Right atrium auricular region (tissue), 2 donors: ENCODE measurements at regions not wholly inside any gene's neighbourhood (a gene's known extent, or its start where the extent isn't known, plus 50 kb on each side); places are given as distances from the start of the nearest gene placed in this dataset.

Experiments
- DNase-seq: peaks from one replicate; pipeline ENCODE4 v3.0.0-alpha.2; 2019; ENCODE audit warnings: low spot score
- H3K27ac ChIP-seq, 2 donors: fragments of 200-600 bp; sonication (generic); 1 replicate in 1 of 2; 2 replicates in 1 of 2; pipeline ENCODE4 v1.5.1; 2016 to 2019
- H3K27me3 ChIP-seq, 2 donors: fragments of 200-600 bp; sonication (generic); one replicate each; pipeline versions ENCODE4 v1.5.1 to v1.6.0; 2017 to 2019
- H3K36me3 ChIP-seq: fragments of 200-600 bp; sonication (generic); one replicate; pipeline ENCODE4 v1.5.1; 2016
- H3K4me1 ChIP-seq, 2 donors: fragments of 200-600 bp; sonication (generic); one replicate each; pipeline versions ENCODE4 v1.5.1 to v1.6.0; 2017 to 2019
- H3K4me3 ChIP-seq, 2 donors: fragments of 200-600 bp; sonication (generic); 1 replicate in 1 of 2; 2 replicates in 1 of 2; pipeline ENCODE4 v1.5.1; 2017 to 2019; ENCODE audit warnings: mild to moderate bottlenecking in 1 of 2, moderate library complexity in 1 of 2
- H3K9me3 ChIP-seq, 2 donors: fragments of 200-600 bp; sonication (generic); one replicate each; pipeline ENCODE4 v1.5.1; 2019
- TF ChIP-seq, protein P1 (sequence below), 2 donors: fragments of 200-600 bp; sonication (generic); IDR thresholded peaks; one replicate each; pipeline ENCODE4 v1.5.1; 2019; ENCODE audit warnings: antibody characterized with exemption in 2 of 2

- H3K27me3 ChIP-seq, result no peaks in the 10 kb centered on the region
- no peak for DNase-seq
- H3K4me1 ChIP-seq, result no peaks in the 10 kb centered on the region
- TF ChIP-seq, protein P1, sequence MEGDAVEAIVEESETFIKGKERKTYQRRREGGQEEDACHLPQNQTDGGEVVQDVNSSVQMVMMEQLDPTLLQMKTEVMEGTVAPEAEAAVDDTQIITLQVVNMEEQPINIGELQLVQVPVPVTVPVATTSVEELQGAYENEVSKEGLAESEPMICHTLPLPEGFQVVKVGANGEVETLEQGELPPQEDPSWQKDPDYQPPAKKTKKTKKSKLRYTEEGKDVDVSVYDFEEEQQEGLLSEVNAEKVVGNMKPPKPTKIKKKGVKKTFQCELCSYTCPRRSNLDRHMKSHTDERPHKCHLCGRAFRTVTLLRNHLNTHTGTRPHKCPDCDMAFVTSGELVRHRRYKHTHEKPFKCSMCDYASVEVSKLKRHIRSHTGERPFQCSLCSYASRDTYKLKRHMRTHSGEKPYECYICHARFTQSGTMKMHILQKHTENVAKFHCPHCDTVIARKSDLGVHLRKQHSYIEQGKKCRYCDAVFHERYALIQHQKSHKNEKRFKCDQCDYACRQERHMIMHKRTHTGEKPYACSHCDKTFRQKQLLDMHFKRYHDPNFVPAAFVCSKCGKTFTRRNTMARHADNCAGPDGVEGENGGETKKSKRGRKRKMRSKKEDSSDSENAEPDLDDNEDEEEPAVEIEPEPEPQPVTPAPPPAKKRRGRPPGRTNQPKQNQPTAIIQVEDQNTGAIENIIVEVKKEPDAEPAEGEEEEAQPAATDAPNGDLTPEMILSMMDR (IDR thresholded peaks at IDR 0.05), result no peak
- no peak overlapping the region for H3K4me3 ChIP-seq
- no peaks in the 10 kb centered on the region for H3K36me3 ChIP-seq
- H3K9me3 ChIP-seq, result no peaks in the 10 kb centered on the region
- H3K27ac ChIP-seq, result no peak overlapping the region
These were observed 75.3 kb upstream of the SFSWAP start for GRCh38 chr12:131635491-131636122.

DNA sequence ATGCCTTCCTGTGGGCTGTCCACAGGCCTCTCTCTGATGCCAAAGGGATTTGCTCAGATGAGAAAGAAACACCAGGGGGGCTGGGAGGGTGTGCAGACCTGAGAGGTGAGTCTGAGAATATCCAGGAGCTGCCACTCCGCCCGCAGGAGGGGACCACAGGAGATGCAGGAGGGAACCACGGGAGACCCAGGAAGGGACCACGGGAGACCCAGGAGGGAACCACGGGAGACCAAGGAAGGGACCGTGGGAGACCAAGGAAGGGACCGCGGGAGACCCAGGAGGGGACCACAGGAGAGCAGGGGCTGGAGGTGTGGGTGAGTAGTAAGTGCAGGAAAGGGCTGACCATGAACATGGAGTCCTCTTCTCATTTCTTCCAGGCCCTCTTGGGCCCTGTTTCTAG, 74.6 kb upstream of the SFSWAP start:
- no peaks in the 10 kb centered on the region for H3K27me3 ChIP-seq
- H3K27ac ChIP-seq, result no peak overlapping the region
- no peaks in the 10 kb centered on the region for H3K4me1 ChIP-seq
- no peaks in the 10 kb centered on the region for H3K9me3 ChIP-seq
- TF ChIP-seq, protein P1 (IDR thresholded peaks at IDR 0.05), result no peak
- DNase-seq, result no peak
- no peaks in the 10 kb centered on the region for H3K36me3 ChIP-seq
- H3K4me3 ChIP-seq, result no peak overlapping the region

DNA sequence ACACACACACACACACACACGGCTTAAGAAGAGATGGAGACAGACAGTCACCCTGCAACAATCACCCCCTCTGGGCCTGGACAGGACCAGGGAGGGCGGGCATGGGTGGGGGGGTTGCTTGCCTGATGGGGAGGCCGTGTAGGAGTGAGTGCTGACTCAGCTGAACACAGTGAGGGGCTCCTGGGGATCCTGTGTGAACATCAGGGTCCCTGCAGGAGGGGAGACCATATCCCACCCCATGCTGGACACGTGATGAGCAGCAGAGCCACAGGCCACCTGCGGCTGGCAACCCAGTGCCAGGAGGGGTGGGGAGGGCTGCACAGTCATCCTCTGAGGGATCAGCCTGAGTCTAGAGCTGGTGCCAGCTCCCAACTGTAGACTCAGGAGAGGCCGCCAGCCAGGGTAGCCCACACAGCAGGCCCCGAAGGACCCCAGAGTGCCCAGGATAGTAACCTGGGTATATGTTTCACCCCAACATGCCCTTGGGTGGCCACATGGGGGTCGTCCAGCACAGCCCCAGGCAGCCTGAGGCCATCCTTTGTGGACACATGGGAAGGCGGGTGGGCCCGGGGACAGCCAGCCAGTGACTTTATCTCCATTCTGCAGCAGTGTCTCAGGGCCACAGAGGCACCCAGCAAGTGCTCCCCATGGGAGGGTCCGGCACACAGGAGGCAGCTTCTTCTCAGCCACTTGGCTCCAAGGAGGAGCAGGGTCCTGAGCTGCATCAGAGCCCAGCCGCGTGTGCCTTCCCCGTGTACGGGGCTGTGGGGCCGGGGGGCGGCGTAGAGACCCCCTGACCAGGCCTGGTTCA, 73.7 kb upstream of the SFSWAP start:
- TF ChIP-seq, protein P1 (IDR thresholded peaks at IDR 0.05), result no peak
- Histone ChIP-seq H3K9me3 (no peaks in the 10 kb centered on the region), H3K27ac (no peak overlapping the region), H3K27me3 (no peaks in the 10 kb centered on the region), H3K4me3 (no peak overlapping the region), H3K36me3 (no peaks in the 10 kb centered on the region), H3K4me1 (no peaks in the 10 kb centered on the region)
- DNase-seq, result no peak

DNA sequence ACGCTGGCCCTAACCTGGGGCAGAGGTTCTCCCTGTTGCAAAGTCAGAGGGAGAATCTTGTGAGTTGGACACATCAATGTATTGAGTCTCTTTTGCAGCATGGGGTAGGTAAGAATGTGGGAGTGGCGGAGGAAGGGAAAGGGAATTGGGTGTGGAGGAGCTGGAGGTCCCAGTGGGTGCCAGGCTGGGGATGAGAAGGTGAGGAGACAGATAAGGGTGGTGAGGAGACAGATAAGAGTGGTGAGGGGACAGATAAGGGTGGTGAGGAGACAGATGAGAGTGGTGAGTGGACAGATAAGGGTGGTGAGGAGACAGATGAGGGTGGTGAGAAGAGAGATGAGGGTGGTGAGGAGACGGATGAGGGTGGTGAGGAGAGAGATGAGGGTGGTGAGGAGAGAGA, 72.9 kb upstream of the SFSWAP start:
- Histone ChIP-seq H3K9me3 (no peaks in the 10 kb centered on the region), H3K4me1 (no peaks in the 10 kb centered on the region), H3K27ac (no peak overlapping the region), H3K36me3 (no peaks in the 10 kb centered on the region), H3K4me3 (no peak overlapping the region), H3K27me3 (no peaks in the 10 kb centered on the region)
- TF ChIP-seq, protein P1 (IDR thresholded peaks at IDR 0.05), result no peak
- no peak for DNase-seq

DNA sequence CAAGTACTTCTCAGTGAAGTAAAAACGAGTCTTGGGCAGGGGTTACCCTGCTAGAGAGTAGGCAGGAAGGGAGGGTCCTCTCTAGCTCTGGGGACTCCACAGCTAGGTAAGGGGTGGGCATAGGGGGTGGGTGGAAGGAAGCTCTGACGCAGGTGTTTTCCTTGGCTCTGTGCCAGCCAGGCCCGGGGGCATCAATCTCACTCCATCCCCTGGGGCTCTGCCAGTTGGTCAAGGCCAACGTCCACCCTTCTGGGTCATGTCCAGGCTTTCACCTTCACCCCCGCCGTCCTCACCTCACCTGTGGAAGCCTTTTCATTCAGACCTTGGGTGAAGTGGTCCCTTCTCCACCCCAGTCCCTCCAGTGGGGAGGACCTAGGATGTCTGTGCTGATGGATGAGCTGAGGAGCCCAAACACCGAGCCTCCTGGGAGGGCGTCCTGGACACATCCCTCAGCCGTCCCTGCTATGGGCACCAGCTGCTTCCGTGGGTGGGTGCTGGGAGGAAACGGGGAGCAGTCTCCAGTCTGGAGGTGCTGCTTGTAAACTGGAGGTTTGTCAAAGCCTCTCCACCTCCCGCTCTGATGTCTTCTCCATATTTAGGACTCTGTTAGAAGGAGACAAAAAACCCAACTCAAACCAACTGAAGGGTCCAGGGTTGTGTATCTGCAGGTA, 71.5 kb upstream of the SFSWAP start:
- H3K9me3 ChIP-seq, result no peaks in the 10 kb centered on the region
- no peaks in the 10 kb centered on the region for H3K27me3 ChIP-seq
- no peaks in the 10 kb centered on the region for H3K4me1 ChIP-seq
- no peak overlapping the region for H3K27ac ChIP-seq
- no peak overlapping the region for H3K4me3 ChIP-seq
- no peak for DNase-seq
- TF ChIP-seq, protein P1 (IDR thresholded peaks at IDR 0.05), result no peak
- no peaks in the 10 kb centered on the region for H3K36me3 ChIP-seq
